ENCODE measurements at regions not wholly inside any gene's neighbourhood (a gene's known extent, or its start where the extent isn't known, plus 50 kb on each side); places are given as distances from the start of the nearest gene placed in this dataset.

GRCh38 chr16:47965439-47965838, 190.4 kb downstream of the ABCC12 start:
- no peak overlapping the region for H3K4me3 ChIP-seq (ENCODE audit: control insufficient read depth in 2 of 3, extremely low read depth in 1 of 3, insufficient read depth in 2 of 3, low read depth in 1 of 3, low read length in 3 of 3)
- dilution Hi-C loops (cut with MboI; ENCODE audit: extremely low pct_ligation_motif_present, low sequenced_read_pairs), result no loop called here

GRCh38 chr16:47958726-47959125, 197.1 kb downstream of the ABCC12 start:
- dilution Hi-C loops (cut with MboI; ENCODE audit: extremely low pct_ligation_motif_present, low sequenced_read_pairs), result no loop called here
- Histone ChIP-seq H3K9ac (ENCODE audit: control insufficient read depth, extremely low read depth, insufficient read depth, low read length) (no peak overlapping the region), H3K27me3 (ENCODE audit: control insufficient read depth, extremely low read depth, insufficient read depth, low read length) (no peaks in the 10 kb centered on the region), H3K27ac (ENCODE audit: control insufficient read depth, insufficient read depth, low read length) (no peak overlapping the region), H4K20me1 (ENCODE audit: control insufficient read depth, extremely low read depth, insufficient read depth, low read length) (no peaks in the 10 kb centered on the region), H3K4me2 (ENCODE audit: control insufficient read depth, extremely low read depth, insufficient read depth, low read depth, low read length) (no peak overlapping the region), H3K9me1 (ENCODE audit: control insufficient read depth, extremely low read depth, insufficient read depth, low read length) (no peaks in the 10 kb centered on the region), H3K9me3 (ENCODE audit: control insufficient read depth, low read depth, low read length) (no peaks in the 10 kb centered on the region), H2AFZ (ENCODE audit: control insufficient read depth, low read length) (no peak overlapping the region), H3K4me1 (ENCODE audit: control insufficient read depth, extremely low read depth, insufficient read depth, low read length) (no peaks in the 10 kb centered on the region), H3K4me3 (ENCODE audit: control insufficient read depth in 2 of 3, extremely low read depth in 1 of 3, insufficient read depth in 2 of 3, low read depth in 1 of 3, low read length in 3 of 3) (no peak overlapping the region), H3K36me3 (ENCODE audit: control insufficient read depth in 2 of 2, extremely low read depth in 1 of 2, insufficient read depth in 2 of 2, low read length in 2 of 2) (no peaks in the 10 kb centered on the region), H3K79me2 (ENCODE audit: control insufficient read depth, insufficient read depth, low read length) (no peaks in the 10 kb centered on the region)
- no peak for TF ChIP-seq EZH2 (IDR thresholded peaks at IDR 0.05; ENCODE audit: low read length)
- no peak for TF ChIP-seq CTCF (optimal IDR thresholded peaks at IDR 0.05 in 1 of 3, IDR thresholded peaks at IDR 0.05 in 1 of 3, conservative IDR thresholded peaks at IDR 0.05 in 1 of 3; ENCODE audit: extremely low read depth in 1 of 3, insufficient read depth in 2 of 3, low read length in 3 of 3)
- no peak for DNase-seq (ENCODE audit: low read depth, low spot score)
- no peak for FAIRE-seq

More at GRCh38 chr16:47965439-47965838, 190.4 kb downstream of the ABCC12 start:
- Histone ChIP-seq H3K4me2 (ENCODE audit: control insufficient read depth, extremely low read depth, insufficient read depth, low read depth, low read length) (no peak overlapping the region), H3K4me1 (ENCODE audit: control insufficient read depth, extremely low read depth, insufficient read depth, low read length) (peaks cover 9% of the 10 kb centered on the region), H2AFZ (ENCODE audit: control insufficient read depth, low read length) (no peak overlapping the region), H3K27me3 (ENCODE audit: control insufficient read depth, extremely low read depth, insufficient read depth, low read length) (no peaks in the 10 kb centered on the region), H3K36me3 (ENCODE audit: control insufficient read depth in 2 of 2, extremely low read depth in 1 of 2, insufficient read depth in 2 of 2, low read length in 2 of 2) (no peaks in the 10 kb centered on the region), H3K9me3 (ENCODE audit: control insufficient read depth, low read depth, low read length) (no peaks in the 10 kb centered on the region), H3K79me2 (ENCODE audit: control insufficient read depth, insufficient read depth, low read length) (no peaks in the 10 kb centered on the region), H4K20me1 (ENCODE audit: control insufficient read depth, extremely low read depth, insufficient read depth, low read length) (no peaks in the 10 kb centered on the region), H3K27ac (ENCODE audit: control insufficient read depth, insufficient read depth, low read length) (no peak overlapping the region), H3K9ac (ENCODE audit: control insufficient read depth, extremely low read depth, insufficient read depth, low read length) (no peak overlapping the region), H3K9me1 (ENCODE audit: control insufficient read depth, extremely low read depth, insufficient read depth, low read length) (no peaks in the 10 kb centered on the region)
- FAIRE-seq (peak; percentile 57), DNase-seq (ENCODE audit: low read depth, low spot score) (peak; percentile 69)
- no peak for TF ChIP-seq CTCF (optimal IDR thresholded peaks at IDR 0.05 in 1 of 3, IDR thresholded peaks at IDR 0.05 in 1 of 3, conservative IDR thresholded peaks at IDR 0.05 in 1 of 3; ENCODE audit: extremely low read depth in 1 of 3, insufficient read depth in 2 of 3, low read length in 3 of 3)
- no peak for TF ChIP-seq EZH2 (IDR thresholded peaks at IDR 0.05; ENCODE audit: low read length)
